ENCODE measurements at regions not wholly inside any gene's neighbourhood (a gene's known extent, or its start where the extent isn't known, plus 50 kb on each side); places are given as distances from the start of the nearest gene placed in this dataset.
A peak's percentile ranks its signal among the peaks of the same experiment; 100 is the strongest.

DNA sequence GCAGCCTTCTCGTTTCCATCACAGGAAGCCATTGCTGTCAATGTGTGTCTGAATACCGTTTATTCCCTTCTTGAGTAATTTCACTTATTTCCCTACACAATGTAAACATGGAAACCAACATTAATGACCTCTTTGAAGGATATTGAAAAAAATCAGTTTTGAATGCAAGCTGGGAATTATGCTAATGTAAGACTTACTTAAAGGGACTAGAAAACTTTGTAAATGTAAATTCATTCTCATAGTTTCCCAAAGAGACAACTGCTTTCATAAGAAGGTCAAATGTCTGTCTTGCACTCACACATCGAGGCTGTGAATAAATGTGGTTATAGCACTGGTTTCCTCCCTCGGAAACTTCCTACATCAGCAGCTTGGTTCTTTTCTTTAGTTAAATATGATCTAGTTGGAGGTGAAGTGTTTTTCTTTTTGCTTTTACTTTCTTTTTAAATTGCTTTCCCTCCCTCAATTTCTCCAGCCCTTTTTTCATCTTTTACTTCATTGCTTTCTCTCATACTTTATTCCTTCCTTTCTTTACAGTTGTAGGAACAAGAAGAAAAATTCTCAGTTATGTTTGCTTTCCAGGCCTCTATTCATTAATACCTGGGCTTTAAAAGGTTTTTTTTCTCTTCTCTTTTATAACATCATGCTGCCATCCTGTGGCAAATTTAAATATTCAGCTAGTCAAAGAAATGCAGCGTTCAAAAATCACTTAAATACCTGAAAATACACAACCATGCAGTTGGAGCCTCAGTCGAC lies 108.3 kb downstream of the TNFAIP3 start:
- TF ChIP-seq, protein P1, sequence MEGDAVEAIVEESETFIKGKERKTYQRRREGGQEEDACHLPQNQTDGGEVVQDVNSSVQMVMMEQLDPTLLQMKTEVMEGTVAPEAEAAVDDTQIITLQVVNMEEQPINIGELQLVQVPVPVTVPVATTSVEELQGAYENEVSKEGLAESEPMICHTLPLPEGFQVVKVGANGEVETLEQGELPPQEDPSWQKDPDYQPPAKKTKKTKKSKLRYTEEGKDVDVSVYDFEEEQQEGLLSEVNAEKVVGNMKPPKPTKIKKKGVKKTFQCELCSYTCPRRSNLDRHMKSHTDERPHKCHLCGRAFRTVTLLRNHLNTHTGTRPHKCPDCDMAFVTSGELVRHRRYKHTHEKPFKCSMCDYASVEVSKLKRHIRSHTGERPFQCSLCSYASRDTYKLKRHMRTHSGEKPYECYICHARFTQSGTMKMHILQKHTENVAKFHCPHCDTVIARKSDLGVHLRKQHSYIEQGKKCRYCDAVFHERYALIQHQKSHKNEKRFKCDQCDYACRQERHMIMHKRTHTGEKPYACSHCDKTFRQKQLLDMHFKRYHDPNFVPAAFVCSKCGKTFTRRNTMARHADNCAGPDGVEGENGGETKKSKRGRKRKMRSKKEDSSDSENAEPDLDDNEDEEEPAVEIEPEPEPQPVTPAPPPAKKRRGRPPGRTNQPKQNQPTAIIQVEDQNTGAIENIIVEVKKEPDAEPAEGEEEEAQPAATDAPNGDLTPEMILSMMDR (conservative IDR thresholded peaks at IDR 0.05; ENCODE audit: low read depth, low read length) = peak; percentile 61
- no peak for TF ChIP-seq EZH2phosphoT487 (IDR thresholded peaks at IDR 0.05; ENCODE audit: borderline replicate concordance, low read length)
- no peak for TF ChIP-seq EZH2 (IDR thresholded peaks at IDR 0.05; ENCODE audit: low read length, unreplicated experiment)
